Suppressor macrophage treated with lipopolysaccharide for 4 hours (primary cell): ENCODE measurements at regions not wholly inside any gene's neighbourhood (a gene's known extent, or its start where the extent isn't known, plus 50 kb on each side); places are given as distances from the start of the nearest gene placed in this dataset.

ENCODE experiments used
- DNase-seq: peaks from one replicate; pipeline ENCODE4 v3.0.0-alpha.2; 2020

DNA sequence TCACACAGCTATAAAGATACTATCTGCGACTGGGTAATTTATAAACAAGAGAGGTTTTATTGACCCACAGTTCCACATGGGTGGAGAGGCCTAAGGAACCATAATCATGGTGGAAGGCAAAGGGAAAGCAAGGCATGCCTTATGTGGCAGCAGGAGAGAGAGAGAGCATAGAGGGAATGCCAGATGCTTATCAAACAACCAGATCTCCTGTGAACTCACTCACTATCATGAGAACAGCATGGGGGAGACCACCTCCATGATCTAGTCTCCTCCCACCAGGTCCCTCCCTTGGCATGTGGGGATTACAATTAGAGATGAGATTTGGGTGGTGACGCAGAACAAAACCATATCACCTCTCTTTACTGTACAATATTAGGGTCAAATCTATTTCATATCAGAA is 1101.6 kb upstream of the RAG2 start:
- no peak for DNase-seq

- no peak for DNase-seq
Measured at GRCh38 chr11:37695283-37695682, 1097.2 kb upstream of the RAG2 start.

GRCh38 chr11:37689951-37690350 is 1091.9 kb upstream of the RAG2 start:
- no peak for DNase-seq

DNA sequence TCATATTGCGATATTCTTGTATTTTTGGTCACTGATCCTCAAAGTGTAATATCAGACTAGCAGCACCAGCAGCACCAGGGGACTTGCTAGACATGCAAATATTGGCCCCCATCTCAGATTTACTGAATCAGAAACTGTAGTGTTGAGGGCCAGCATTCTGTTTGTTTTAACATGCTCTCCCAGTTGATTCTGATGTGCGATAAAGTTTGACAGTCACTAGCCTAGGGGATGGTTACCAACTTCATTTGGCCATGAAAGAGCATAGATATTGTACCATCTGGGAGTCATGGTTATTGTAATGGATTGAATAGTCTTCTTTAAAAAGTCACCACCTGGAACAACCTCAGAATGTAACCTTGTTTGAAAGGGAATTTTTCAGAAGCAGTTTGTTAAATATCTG is 1090.4 kb upstream of the RAG2 start:
- DNase-seq, result no peak

DNA sequence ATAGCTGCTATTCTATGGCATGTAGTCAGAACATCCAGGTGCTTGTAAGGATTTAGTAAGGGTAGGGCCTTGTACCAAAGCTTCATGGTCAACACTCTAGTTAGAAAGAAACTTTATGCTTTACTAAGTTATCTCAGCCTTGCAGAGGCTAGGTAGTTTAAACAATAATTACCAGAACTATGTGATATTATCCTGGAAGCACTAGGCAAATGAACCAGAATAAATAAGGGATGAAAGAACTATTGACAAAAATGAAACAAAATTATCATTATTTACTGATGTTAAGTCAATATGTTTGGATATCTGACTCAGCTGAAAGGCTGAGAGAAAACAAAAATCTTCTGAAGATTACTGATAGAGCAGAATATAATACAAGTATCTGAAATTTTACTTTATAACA is 1089.1 kb upstream of the RAG2 start:
- DNase-seq, result no peak

DNA sequence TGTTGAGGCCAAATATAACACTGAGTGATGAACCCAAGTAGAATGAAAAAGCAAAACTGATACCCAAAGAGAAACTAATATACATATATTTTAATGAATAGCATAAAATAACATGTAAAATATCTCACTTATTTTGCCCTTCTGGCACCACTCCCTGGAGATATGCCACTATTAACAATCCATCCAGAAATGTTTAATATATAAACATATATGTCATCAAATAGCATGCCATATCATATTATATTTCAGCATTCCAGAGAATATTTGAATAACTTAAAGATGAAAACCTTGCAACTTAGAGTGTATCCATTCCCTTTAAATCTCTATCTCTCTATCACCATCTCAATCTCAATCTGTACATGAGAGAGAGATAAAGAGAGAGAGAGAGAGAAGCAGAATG is 1073.3 kb upstream of the RAG2 start:
- DNase-seq, result no peak

GRCh38 chr11:37666960-37667359 is 1068.9 kb upstream of the RAG2 start:
- DNase-seq, result no peak

DNA sequence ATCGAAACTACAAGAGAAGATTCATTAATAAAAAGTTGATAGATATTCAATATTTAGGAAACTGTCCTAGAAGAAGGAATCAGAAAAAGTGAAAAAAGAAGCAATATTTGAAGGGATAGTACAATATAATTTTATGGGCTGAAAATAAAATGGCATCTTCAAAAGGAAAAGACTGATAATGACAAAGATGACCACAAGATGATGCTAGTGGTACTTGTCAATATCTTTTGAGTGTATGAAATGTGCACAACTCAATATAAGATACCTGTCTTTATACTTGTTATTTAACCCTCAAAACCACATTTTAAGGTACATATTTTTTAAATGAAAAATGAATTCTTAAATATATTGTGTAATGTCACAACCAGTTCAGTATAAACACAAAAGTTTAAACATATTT is 1059.6 kb upstream of the RAG2 start:
- DNase-seq, result no peak

- DNase-seq, result no peak
Measured at GRCh38 chr11:37647767-37648166, 1049.7 kb upstream of the RAG2 start.

DNA sequence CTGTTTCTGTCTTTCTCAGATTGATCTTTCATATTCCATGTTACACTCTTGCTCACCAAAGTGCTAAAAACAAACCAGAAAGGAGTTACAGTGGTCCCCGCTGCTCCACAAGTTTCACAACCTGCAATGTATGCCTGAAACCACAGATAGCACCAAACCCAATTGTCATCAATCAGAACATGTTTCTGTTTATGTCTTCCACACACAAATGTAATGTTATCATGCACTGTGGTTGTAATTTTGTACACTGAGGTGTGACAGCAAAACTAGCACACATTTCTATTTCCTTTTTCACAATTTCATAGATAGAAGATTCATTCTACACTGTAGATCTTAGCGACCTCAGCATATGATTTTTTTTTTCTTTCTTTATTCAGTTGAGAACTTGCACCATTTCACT is 1045.9 kb upstream of the RAG2 start:
- DNase-seq, result no peak

DNA sequence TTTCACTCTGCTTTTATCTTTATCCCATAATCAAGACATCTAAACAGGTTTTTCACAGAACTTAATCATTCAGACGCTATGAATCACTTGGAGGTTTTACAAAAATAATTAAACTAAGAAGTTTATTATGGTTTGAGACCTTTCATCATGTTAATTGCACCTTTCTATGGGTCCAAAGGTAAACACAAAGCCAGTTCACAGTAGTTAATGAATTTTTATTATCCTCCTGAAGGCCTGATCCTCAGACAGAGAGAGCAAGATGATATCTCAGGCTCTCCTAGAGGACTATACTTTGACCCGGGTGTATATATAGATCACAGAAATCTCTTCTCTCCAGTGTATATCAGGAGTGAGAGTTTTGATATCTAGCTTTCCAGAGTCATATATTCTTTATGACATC is 1044.3 kb upstream of the RAG2 start:
- DNase-seq, result no peak

- DNase-seq, result no peak
Measured at GRCh38 chr11:37632748-37633147, 1034.7 kb upstream of the RAG2 start.

GRCh38 chr11:37630866-37631265 is 1032.8 kb upstream of the RAG2 start:
- no peak for DNase-seq

DNA sequence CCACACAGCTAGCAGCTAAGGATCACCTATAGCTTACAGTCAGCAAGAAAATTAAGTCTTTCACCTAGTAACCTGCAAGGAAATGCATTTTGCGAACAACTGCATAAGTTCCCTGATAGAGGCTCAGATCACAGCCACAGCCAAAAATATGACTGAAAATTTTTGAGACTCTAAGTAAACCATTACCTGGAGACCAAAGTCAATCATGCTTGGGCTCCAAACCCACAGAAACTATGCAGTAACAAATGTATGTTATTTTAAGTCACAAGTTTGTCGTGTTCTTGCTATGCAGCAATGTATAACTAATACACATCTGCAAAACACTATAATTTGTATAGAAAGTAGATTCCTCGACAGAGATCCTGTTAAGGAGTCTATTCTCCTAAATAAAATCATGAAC is 1025.7 kb upstream of the RAG2 start:
- DNase-seq, result no peak

DNA sequence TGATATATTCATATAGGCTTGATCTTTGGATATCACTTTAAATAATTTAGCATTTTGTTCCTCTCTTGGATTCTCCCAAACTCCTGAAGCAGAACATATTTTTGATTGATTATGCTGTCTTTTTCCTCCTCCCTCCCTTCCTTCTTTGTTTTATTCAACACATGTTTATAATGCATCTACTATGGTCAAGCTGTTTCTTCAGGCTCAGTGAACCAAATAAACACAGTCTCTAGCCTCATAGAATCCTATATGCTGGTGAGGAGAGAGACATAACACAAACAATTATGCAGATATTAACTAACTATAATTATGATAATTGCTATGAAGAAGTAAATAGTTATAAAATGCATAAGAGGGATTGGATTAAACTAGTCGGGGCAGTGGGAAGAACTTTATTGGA is 1023.6 kb upstream of the RAG2 start:
- no peak for DNase-seq

GRCh38 chr11:37616291-37616690 is 1018.3 kb upstream of the RAG2 start:
- DNase-seq, result no peak

DNA sequence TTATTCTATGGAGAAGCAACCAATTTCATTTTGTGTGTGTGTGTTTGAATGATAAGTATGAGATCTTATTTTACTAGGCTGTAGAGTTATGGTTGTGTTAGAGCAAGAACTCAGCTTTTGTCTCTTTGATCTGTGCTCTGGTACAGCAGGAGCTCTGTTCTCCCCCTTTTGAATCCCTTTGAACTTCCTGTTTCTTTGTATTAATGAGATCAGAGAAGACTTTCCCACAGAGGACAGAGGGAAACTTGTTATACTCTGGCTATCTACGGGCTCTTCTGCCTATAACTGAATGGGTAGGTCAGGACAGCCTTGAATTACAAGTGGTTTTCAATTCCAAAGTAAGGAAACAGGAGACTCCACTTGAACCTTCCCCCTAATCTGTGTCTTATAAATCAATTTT is 1015.0 kb upstream of the RAG2 start:
- no peak for DNase-seq

DNA sequence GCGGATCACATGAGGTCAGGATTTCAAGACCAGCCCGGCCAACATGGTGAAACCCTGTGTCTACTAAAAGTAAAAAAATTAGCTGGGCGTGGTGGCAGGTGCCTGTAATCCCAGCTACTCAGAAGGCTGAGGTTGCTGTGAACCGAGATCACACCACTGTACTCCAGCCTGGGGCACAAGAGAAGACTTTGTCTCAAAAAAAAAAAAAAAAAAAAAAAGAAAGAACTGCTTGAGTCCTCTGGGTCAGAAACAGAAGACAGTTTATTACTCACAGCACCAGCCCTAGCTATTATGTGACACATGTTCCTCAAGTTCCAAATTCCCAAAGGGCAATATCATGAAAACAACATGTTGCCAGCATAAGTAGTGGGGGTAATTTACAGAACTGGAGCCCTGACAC is 1014.1 kb upstream of the RAG2 start:
- no peak for DNase-seq

DNA sequence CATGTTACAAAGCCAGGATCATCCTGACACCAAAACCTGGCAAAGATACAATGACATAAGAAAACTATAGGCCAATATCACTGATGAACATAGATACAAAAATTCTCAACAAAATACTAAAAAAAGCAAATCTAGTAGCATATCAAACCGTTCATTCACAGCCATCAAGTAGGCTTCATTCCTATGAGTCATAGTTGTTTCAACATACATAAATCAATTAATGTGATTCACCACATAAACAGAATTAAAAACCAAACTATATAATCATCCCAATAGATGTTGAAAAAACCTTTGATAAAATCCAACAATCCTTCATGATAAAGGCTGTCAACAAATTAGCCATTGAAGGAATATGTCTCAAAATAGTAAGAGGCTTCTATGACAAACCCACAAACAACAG is 1007.2 kb upstream of the RAG2 start:
- DNase-seq, result no peak

DNA sequence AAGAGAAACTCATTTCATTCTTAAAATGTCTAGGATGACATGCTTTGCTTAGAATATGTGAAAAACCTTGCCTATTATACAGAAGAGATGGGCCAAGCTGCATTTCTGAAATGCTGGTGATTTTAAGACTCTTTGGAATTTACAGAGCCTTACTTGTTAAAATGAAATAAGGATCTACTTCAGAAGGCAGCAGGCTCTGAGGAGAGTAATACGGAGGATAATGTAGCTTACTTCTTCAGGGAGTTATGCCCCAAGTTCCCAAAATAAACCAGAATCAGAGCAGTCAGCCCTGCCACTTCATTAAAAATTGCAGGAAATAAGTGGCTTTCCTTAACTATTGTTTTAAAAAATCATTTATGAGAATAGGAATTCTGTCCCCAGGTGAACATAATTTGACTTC is 1000.3 kb upstream of the RAG2 start:
- DNase-seq, result no peak

- DNase-seq, result no peak
Measured at GRCh38 chr11:37597776-37598175, 999.7 kb upstream of the RAG2 start.

DNA sequence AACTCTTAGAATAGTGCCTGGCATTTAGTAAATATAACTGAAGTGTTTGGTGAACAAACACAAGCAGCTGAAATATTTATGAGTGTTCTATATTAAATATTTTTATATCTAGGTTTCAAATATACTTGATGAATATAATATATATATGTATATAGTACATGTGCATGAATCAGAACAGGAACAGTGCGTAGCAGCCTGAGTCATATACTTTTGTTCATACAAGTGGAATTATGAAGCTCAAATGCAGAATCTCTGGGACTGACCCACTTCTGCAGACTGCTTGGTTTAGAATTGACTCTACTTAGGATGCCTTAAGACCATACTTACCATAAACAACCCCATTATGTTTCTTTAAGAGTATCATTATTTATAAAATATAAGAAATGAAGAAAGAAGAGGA is 997.8 kb upstream of the RAG2 start:
- no peak for DNase-seq

- DNase-seq, result no peak
Measured at GRCh38 chr11:37574361-37574760, 976.3 kb upstream of the RAG2 start.

GRCh38 chr11:37572491-37573171 is 974.6 kb upstream of the RAG2 start:
- no peak for DNase-seq

GRCh38 chr11:37571246-37571645 is 973.2 kb upstream of the RAG2 start:
- DNase-seq, result no peak

DNA sequence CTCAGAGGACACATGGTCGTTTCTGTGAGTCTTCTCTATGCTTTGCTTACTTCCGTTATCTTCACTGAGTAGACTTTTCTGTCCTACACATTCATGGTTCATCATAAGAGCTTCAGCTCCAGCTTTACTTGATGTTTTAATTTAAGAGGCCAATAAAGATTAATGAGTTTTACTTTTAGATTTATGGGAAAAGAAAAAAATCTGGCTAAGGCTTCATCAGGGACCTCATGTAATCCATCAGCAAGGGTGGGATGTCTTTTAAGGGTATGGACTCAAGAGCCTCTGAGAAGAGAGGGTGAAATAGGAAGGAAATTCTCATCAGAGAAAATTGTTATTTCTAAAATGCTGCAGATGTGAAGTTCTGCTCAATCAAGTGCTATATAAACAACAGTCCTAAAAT is 963.0 kb upstream of the RAG2 start:
- DNase-seq, result no peak
